Activated T-helper 2 cell treated with anti-CD3 and anti-CD28 coated beads, Interferon-gamma antibody, Interleukin-2, Interleukin-4, amounts not matched to agents 10 μg/mL and 5 μg/mL and 100 μg/mL, durations not matched to agents 14 hours and 24 hours and 36 hours (primary cell): ENCODE measurements at regions not wholly inside any gene's neighbourhood (a gene's known extent, or its start where the extent isn't known, plus 50 kb on each side); places are given as distances from the start of the nearest gene placed in this dataset.

ENCODE experiments used
- DNase-seq: peaks from one replicate; pipeline ENCODE4 v3.0.0; 2021; ENCODE audit warnings: low spot score
- H3K27ac Mint-ChIP-seq: one replicate; pipeline ENCODE4 v1.8.0; 2021; ENCODE audit warnings: mixed read lengths
- H3K27me3 Mint-ChIP-seq: one replicate; pipeline ENCODE4 v1.8.0; 2021; ENCODE audit warnings: low read depth, mixed read lengths
- H3K36me3 Mint-ChIP-seq: one replicate; pipeline ENCODE4 v1.8.0; 2021; ENCODE audit warnings: low read depth, mixed read lengths
- H3K4me1 Mint-ChIP-seq: one replicate; pipeline ENCODE4 v1.8.0; 2021; ENCODE audit warnings: low read depth, mixed read lengths
- H3K4me3 Mint-ChIP-seq: one replicate; pipeline ENCODE4 v1.8.0; 2021; ENCODE audit warnings: low read depth, mild to moderate bottlenecking, moderate library complexity, mixed read lengths
- H3K9me3 Mint-ChIP-seq: one replicate; pipeline ENCODE4 v1.8.0; 2021; ENCODE audit warnings: mixed read lengths
- intact Hi-C: fragments of 100-400 bp; cut with micrococcal nuclease; formaldehyde crosslinking; loops from one replicate; pipeline ENCODE4 v1.15.1; 2023

DNA sequence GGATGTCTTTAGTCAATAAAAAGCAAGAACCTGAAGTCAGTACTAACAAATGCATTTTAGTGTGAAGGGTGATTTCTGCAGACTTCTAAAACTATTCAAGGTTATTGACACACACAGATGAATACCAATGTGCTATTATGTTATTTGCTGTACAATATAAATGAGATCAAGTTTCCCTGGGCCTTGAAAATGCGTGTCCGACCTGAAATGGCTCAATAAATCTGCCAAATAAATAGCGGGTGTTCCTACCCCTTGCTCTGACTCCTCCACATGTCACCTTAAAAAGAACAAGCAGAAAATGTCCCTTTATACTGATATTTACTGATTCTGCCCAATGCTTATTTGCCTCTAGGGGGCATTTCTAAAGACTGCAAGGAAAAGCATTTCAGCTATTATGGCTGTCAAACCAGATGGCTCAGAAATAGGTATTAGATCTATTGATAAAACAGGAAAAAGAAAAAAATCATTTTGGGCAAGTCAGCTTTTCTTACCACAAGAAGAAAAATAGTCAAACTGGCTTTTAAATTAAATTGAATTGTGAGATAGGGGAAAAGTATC is 367.3 kb upstream of the KITLG start:
- no peak overlapping the region for H3K27ac Mint-ChIP-seq
- no peaks in the 10 kb centered on the region for H3K9me3 Mint-ChIP-seq
- no peak overlapping the region for H3K4me3 Mint-ChIP-seq
- H3K36me3 Mint-ChIP-seq = no peaks in the 10 kb centered on the region
- H3K4me1 Mint-ChIP-seq = no peaks in the 10 kb centered on the region
- intact Hi-C loops = no loop called here
- no peak for DNase-seq
- H3K27me3 Mint-ChIP-seq = peaks cover 5% of the 10 kb centered on the region

DNA sequence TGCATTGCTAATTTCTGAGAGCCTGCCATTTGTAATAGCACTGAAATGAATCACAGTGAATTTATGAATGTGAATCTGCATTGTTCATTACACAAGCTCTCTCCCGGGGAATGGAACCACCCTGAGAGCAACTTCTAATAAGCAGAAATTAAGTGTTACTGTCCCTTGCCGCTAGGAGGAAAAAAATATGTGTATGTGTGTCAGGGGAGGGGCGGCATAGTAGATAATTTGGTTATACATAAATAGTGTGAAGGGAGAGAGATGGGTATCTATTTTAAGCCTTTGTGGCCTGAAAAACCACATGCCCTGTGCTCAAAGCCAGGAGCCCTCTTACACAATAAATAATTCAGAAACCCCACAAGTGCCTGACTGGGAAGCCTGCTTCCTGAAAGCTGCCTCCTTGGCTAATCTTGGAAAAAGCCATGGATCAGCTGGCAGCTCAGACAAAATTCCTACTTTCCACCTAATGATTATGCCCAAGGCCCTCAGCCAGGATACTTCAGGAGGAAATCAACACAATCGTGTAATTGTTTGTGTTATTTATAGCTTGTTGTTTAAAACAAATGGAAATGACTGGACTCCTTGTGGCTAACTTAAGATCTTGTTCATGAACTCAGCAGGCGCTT is 366.2 kb upstream of the KITLG start:
- intact Hi-C loops = no loop called here
- Mint-ChIP-seq H3K9me3 (no peaks in the 10 kb centered on the region), H3K27me3 (peaks cover 5% of the 10 kb centered on the region), H3K27ac (no peak overlapping the region), H3K4me3 (no peak overlapping the region), H3K36me3 (no peaks in the 10 kb centered on the region), H3K4me1 (no peaks in the 10 kb centered on the region)
- DNase-seq = no peak

DNA sequence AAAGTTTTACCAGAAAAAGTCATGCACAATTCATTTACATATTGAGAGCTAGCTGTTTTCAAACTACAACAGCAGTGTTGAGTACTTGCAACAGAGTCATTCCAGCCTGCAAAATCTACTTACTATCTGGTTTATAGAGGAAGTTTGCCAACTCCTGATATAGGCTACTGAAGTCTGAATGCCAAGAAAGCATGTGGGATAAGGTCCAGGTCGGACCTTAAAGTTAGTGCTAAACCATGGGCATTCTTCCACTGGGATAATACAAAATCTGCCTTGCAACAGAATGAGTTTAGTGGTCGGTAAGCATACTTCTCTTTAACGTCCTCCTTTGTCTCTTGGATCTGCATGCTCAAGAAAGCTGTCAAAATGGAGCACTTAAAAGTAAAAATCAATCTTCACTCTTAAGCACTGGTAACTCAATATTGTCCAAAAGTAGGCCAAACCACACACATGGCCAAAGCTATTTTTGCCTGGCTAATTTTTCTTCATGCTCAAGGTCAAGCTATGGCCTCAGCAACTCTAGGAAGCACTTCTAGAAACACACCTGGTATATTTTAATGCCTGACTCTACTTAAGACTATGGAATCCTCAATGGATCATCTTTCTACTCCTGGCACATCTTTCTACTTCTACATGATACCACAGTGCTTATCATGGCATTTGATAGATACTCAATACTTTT is 364.9 kb upstream of the KITLG start:
- no peak overlapping the region for H3K4me3 Mint-ChIP-seq
- H3K4me1 Mint-ChIP-seq = no peaks in the 10 kb centered on the region
- no peak for DNase-seq
- intact Hi-C loops = no loop called here
- H3K27ac Mint-ChIP-seq = no peak overlapping the region
- no peaks in the 10 kb centered on the region for H3K36me3 Mint-ChIP-seq
- no peaks in the 10 kb centered on the region for H3K9me3 Mint-ChIP-seq
- H3K27me3 Mint-ChIP-seq = peaks cover 5% of the 10 kb centered on the region

DNA sequence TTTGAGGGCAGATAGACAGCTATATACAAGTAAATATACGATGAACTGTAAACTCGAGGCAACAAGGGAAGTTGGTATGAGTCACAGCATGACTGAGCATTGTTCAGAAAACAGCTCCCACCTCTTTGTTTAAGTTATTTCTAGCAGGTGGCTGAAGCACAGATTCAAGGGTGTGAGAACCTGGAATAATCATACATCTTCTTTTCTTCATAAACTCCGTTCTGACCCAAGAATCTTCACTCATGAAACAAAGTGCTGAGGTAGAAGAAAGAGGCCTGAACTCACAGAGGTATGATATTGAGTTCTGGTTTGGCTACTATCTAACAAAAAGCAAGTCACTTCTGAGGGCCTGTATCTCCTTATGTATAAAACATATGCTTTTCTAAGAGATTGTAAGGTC is 364.1 kb upstream of the KITLG start:
- Mint-ChIP-seq H3K4me3 (no peak overlapping the region), H3K36me3 (no peaks in the 10 kb centered on the region), H3K9me3 (no peaks in the 10 kb centered on the region), H3K27me3 (peaks cover 5% of the 10 kb centered on the region), H3K27ac (no peak overlapping the region), H3K4me1 (no peaks in the 10 kb centered on the region)
- no peak for DNase-seq
- intact Hi-C loops = no loop called here

DNA sequence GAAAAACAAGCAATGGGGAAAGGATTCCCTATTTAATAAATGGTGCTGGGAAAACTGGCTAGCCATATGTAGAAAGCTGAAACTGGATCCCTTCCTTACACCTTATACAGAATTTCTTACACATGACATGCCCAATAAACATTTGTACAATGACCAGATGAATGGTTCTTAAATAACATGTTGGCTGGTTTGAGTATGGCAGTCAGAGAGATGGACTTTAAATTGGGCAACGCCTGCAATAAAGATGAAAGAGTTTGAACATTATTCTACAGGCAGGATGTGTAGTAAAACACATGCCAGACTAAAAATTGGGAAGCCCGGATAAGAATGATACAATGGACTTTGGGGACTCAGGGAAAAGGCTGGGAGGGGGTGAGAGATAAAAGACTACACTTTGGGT is 360.6 kb upstream of the KITLG start:
- Mint-ChIP-seq H3K27me3 (no peaks in the 10 kb centered on the region), H3K9me3 (no peaks in the 10 kb centered on the region), H3K4me1 (no peaks in the 10 kb centered on the region), H3K36me3 (no peaks in the 10 kb centered on the region), H3K27ac (no peak overlapping the region), H3K4me3 (no peak overlapping the region)
- intact Hi-C loops = no loop called here
- no peak for DNase-seq

DNA sequence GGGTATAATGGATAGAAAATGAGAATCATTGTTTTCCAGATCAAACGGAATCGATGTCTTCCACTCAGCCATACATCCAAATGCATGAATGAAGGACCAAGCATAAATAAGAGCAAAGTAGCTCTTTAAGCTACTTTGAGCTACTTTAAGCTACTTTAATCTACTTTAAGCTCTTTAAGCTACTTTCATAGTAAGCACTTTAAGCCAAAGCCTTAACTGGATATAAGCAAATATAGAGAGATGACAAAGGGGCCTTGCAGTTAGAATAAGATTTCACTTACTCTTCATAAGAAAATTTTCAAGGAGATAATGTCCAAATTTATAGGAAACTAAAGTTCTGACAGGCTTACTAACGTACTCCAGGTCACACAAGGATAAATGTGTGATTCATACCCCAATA is 355.6 kb upstream of the KITLG start:
- Mint-ChIP-seq H3K27me3 (no peaks in the 10 kb centered on the region), H3K4me3 (no peak overlapping the region), H3K9me3 (no peaks in the 10 kb centered on the region), H3K36me3 (no peaks in the 10 kb centered on the region), H3K4me1 (no peaks in the 10 kb centered on the region), H3K27ac (no peak overlapping the region)
- intact Hi-C loops = no loop called here
- no peak for DNase-seq

DNA sequence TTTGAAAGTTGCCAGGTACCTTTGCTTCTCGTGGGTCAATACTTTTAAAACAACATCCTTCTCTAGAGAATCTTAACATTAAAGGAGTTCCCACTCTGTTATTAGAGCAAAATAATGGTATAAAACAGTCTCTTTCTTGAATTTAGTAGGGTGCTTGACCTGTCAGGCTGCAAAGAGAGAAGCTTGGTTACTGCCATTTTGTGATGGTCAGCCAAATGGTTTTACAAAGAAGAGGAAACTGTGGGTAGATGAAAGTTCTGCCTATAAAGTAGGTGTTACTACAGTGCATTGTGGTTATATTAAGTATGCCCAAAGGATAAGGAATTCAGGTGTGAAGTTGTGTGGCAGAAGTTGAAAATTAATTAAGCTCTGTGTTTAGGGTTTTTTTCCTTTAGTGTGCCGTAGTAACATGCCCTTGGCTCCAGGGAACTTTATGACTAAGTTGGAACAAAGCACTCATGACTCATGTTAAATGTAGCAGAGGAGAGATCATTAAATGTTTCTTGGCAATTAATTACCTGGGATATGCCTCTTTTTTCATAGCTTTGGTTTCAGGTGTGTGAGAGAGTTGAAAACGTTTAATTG is 354.0 kb upstream of the KITLG start:
- H3K4me3 Mint-ChIP-seq = no peak overlapping the region
- DNase-seq = no peak
- H3K27me3 Mint-ChIP-seq = peaks cover 6% of the 10 kb centered on the region
- H3K36me3 Mint-ChIP-seq = no peaks in the 10 kb centered on the region
- H3K9me3 Mint-ChIP-seq = no peaks in the 10 kb centered on the region
- intact Hi-C loops = no loop called here
- H3K4me1 Mint-ChIP-seq = no peaks in the 10 kb centered on the region
- H3K27ac Mint-ChIP-seq = no peak overlapping the region

DNA sequence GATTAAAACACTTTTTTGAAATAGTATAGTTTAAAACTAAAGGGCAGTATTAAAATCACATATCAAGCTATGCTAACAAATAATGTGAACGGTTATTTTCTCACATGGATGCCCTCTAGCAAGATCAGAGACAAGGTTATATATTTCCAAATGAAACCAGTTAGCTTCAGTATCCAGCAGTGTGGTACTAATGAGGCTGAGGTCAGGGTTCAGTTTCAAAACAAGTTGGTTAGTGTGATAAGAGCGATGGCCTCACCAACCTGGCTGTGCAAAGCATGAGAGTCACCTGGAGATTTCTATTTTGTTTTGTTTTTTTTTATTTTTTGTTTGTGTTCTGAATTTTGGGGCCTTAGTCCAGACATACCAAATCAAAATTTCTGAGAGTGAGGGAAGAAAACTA is 352.2 kb upstream of the KITLG start:
- Mint-ChIP-seq H3K27ac (no peak overlapping the region), H3K4me1 (no peaks in the 10 kb centered on the region), H3K4me3 (no peak overlapping the region), H3K36me3 (no peaks in the 10 kb centered on the region), H3K9me3 (no peaks in the 10 kb centered on the region), H3K27me3 (peaks cover 6% of the 10 kb centered on the region)
- DNase-seq = no peak
- intact Hi-C loops = no loop called here

DNA sequence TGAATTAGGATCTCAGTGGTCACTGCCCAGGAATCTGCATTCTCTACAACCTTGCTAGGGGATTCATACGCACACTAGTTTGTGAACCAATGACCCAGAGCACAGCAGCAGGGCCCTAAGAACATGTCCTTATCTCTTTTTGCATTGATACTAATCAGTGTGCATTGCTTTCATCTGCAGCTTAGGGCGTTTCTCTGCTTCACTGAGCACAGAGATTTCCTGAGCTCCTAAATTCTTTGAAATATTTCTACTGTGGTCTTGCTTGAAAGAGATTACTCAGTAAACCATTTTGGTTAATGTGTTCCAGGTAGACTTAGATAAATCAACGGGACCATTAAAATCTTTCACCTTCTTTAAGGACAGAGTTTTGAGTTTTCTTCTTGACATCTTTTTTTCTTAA is 351.3 kb upstream of the KITLG start:
- Mint-ChIP-seq H3K27ac (no peak overlapping the region), H3K9me3 (no peaks in the 10 kb centered on the region), H3K27me3 (peaks cover 6% of the 10 kb centered on the region), H3K4me3 (no peak overlapping the region), H3K4me1 (no peaks in the 10 kb centered on the region), H3K36me3 (no peaks in the 10 kb centered on the region)
- intact Hi-C loops = no loop called here
- DNase-seq = no peak

DNA sequence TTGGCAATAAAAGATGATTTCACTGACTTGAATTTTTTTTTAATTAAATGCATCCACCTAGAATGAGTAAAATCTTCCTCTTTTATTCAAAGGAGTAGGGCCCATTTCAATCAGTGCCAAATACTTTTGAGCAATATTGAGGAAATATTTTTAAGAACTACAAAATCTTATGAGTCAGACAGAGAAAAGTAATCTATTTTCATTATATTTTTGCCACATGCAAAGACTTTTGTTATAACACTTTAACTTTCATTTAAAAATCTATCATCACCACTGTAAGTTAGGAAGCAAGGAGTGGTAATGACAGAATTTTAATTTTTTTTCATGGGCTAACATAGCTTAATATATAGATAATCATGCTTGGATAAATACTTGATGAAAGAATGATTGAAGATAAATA is 345.2 kb upstream of the KITLG start:
- H3K27me3 Mint-ChIP-seq = peaks cover 5% of the 10 kb centered on the region
- H3K27ac Mint-ChIP-seq = no peak overlapping the region
- no peaks in the 10 kb centered on the region for H3K36me3 Mint-ChIP-seq
- DNase-seq = no peak
- no peak overlapping the region for H3K4me3 Mint-ChIP-seq
- no peaks in the 10 kb centered on the region for H3K9me3 Mint-ChIP-seq
- no peaks in the 10 kb centered on the region for H3K4me1 Mint-ChIP-seq
- intact Hi-C loops = no loop called here

DNA sequence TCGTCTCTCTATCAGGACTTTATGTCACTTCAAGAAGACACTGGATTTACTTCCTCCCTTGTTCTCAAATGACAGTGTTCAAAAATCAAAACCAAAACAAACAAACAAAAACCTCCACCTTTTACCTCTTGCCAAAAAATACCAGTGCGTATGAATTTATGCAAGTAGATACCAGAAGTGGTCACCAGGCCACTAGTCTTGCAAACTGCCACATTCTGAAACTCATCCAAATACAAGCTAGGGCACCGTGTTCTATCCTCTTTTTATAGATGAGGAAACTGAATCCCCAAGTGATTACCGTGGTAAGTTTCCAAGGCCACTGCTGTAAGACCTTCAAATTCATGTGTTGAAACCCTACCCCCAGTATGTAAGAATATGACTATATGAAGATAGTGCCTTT is 343.9 kb upstream of the KITLG start:
- peaks cover 2% of the 10 kb centered on the region for H3K27me3 Mint-ChIP-seq
- H3K4me1 Mint-ChIP-seq = no peaks in the 10 kb centered on the region
- no peak overlapping the region for H3K27ac Mint-ChIP-seq
- H3K9me3 Mint-ChIP-seq = no peaks in the 10 kb centered on the region
- H3K4me3 Mint-ChIP-seq = no peak overlapping the region
- H3K36me3 Mint-ChIP-seq = no peaks in the 10 kb centered on the region
- no peak for DNase-seq
- intact Hi-C loops = no loop called here

DNA sequence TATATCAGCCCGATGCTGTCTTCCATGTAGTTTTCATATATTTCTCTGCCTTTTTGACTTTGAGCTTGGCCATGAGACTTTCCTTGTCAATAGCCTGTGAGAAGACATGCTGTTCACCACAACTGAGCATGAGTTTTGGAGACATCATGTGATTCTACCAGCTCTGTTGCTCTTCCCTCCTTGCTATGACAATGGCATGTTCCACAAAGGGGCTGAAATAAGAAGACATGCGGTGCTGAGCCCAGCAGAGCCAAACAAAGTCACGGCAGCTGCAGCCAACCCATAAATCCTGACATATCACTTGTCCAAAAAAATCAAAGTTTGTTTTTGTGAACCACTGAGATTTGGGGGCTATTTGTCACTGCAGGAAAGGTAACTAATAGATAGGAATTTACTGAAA is 343.4 kb upstream of the KITLG start:
- intact Hi-C loops = no loop called here
- H3K36me3 Mint-ChIP-seq = no peaks in the 10 kb centered on the region
- no peaks in the 10 kb centered on the region for H3K9me3 Mint-ChIP-seq
- H3K4me3 Mint-ChIP-seq = no peak overlapping the region
- H3K27ac Mint-ChIP-seq = no peak overlapping the region
- no peaks in the 10 kb centered on the region for H3K4me1 Mint-ChIP-seq
- H3K27me3 Mint-ChIP-seq = peaks cover 2% of the 10 kb centered on the region
- no peak for DNase-seq

DNA sequence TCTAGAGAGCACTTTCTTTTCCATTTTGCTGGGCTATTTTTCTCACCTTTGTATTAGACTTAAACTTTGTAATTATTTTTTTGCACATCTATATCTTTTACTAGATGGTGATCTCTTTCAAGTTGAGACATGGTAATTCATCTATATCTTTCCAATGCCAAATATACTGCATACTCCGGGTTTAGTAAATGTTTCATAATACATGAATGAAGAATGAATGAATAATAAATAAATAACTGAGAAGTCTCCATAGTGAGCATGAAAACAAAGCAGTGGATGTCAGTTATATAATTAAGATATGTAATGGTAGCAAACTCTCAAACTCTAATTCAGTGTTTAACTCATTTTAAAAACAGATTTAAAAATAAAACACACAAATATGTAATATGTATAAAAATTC is 342.5 kb upstream of the KITLG start:
- Mint-ChIP-seq H3K27me3 (peaks cover 2% of the 10 kb centered on the region), H3K36me3 (no peaks in the 10 kb centered on the region), H3K9me3 (no peaks in the 10 kb centered on the region), H3K4me3 (no peak overlapping the region), H3K27ac (no peak overlapping the region), H3K4me1 (no peaks in the 10 kb centered on the region)
- intact Hi-C loops = no loop called here
- no peak for DNase-seq
